NCI-H1930 (cell line): ENCODE measurements at regions not wholly inside any gene's neighbourhood (a gene's known extent, or its start where the extent isn't known, plus 50 kb on each side); places are given as distances from the start of the nearest gene placed in this dataset.
"Not testable (repeated sequence)": the region's sequence is repeated elsewhere in the genome, so short reads cannot be mapped to it uniquely, and the experiment has no call there.

Experiments
- DNase-seq, 2 experiments: peaks; one replicate each; lab custom pipeline; 2025; lab: John Stamatoyannopoulos, UW

GRCh38 chr3:82020282-82020681 lies 258.8 kb upstream of the GBE1 start:
- DNase-seq: no peak

- no peak for DNase-seq
Observed at GRCh38 chr3:82015241-82015640, 253.8 kb upstream of the GBE1 start.

- no peak for DNase-seq
Observed at GRCh38 chr3:82012775-82013174, 251.3 kb upstream of the GBE1 start.

GRCh38 chr3:82011336-82011735 lies 249.9 kb upstream of the GBE1 start:
- DNase-seq: no peak

- DNase-seq: no peak
Observed at GRCh38 chr3:82005266-82005665, 243.8 kb upstream of the GBE1 start.

- peak; percentile 6 to 25 for DNase-seq
Observed at GRCh38 chr3:82004266-82004665, 242.8 kb upstream of the GBE1 start.

- DNase-seq: no peak
Observed at GRCh38 chr3:82002986-82003642, 241.7 kb upstream of the GBE1 start.

GRCh38 chr3:82002491-82002890 lies 241.0 kb upstream of the GBE1 start:
- DNase-seq: no peak

GRCh38 chr3:82001276-82001923 lies 240.0 kb upstream of the GBE1 start:
- DNase-seq: no peak

- DNase-seq: no peak
Observed at GRCh38 chr3:82000773-82001172, 239.3 kb upstream of the GBE1 start.

GRCh38 chr3:82000350-82000749 lies 238.9 kb upstream of the GBE1 start:
- DNase-seq: no peak

GRCh38 chr3:81998907-81999306 lies 237.5 kb upstream of the GBE1 start:
- no peak for DNase-seq

- no peak for DNase-seq
Observed at GRCh38 chr3:81998139-81998755, 236.8 kb upstream of the GBE1 start.

- DNase-seq: no peak
Observed at GRCh38 chr3:81997390-81997789, 235.9 kb upstream of the GBE1 start.

- DNase-seq: no peak
Observed at GRCh38 chr3:81995329-81995728, 233.9 kb upstream of the GBE1 start.

- DNase-seq: no peak
Observed at GRCh38 chr3:81989758-81990157, 228.3 kb upstream of the GBE1 start.

GRCh38 chr3:81989274-81989673 lies 227.8 kb upstream of the GBE1 start:
- no peak for DNase-seq

- not testable (repeated sequence) for DNase-seq
Observed at GRCh38 chr3:81987412-81987811, 226.0 kb upstream of the GBE1 start.

- DNase-seq: no peak
Observed at GRCh38 chr3:81985996-81986723, 224.7 kb upstream of the GBE1 start.

GRCh38 chr3:81983382-81983781 lies 221.9 kb upstream of the GBE1 start:
- no peak for DNase-seq

- no peak for DNase-seq
Observed at GRCh38 chr3:81980596-81981494, 219.4 kb upstream of the GBE1 start.

GRCh38 chr3:81974751-81975150 lies 213.3 kb upstream of the GBE1 start:
- no peak for DNase-seq
